GM13977 (cell line): ENCODE measurements at regions not wholly inside any gene's neighbourhood (a gene's known extent, or its start where the extent isn't known, plus 50 kb on each side); places are given as distances from the start of the nearest gene placed in this dataset.

Source experiments
- DNase-seq: peaks from one replicate; pipeline ENCODE4 v3.0.0; 2012; ENCODE audit warnings: low spot score
- in situ Hi-C: fragments of 300-500 bp; cut with MboI; formaldehyde crosslinking; loops from one replicate; pipeline ENCODE4 v1.12.0; 2022; ENCODE audit warnings: low sequenced_read_pairs, low pct_unique_long_range_greater_than_20kb, mixed read lengths, inconsistent platforms; ENCODE audit not compliant: unreplicated experiment
- TF ChIP-seq, protein P1 (sequence below): IDR thresholded peaks from 2 replicates; pipeline ENCODE4 v1.5.1; 2012; ENCODE audit warnings: mild to moderate bottlenecking, control low read depth; ENCODE audit not compliant: insufficient read depth; ENCODE audit errors: extremely low read depth, missing control alignments

DNA sequence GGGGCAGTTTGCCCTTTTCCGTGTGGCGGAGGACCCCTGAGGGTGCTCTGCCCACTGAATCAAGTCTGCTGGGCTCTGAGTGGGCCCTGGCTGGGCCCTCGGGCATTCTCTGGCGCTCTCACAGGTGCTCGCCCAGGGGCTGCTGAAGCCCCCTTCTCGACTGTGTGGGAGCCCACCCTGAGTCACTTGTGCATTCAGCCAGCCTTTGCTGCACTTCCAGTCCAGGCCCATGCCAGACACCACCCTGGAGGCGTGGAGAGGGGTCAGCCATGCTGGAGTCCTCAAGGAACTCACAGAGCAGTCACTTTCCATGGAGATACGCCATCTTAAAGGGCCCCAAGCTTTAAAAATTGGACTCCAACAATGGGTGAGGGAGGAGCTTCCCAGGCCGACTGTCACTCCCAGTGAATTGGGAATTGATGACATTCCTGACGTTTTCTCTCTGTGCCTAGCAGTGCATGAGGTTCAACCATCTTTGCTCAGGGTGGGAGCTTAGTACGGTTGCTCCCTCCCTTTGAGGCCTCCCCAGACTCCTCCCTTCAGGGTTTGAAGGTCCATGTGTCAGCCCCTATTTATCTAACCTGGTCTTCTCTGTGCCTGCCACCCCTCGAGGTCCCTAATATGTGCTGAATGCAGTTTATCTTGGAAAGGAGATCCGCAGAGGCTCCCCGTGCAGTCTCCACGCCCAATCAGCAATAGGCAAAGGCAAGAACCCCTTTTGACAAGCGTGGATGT is 71.8 kb upstream of the HS6ST1 start:
- in situ Hi-C loops: no loop called here
- TF ChIP-seq, protein P1, sequence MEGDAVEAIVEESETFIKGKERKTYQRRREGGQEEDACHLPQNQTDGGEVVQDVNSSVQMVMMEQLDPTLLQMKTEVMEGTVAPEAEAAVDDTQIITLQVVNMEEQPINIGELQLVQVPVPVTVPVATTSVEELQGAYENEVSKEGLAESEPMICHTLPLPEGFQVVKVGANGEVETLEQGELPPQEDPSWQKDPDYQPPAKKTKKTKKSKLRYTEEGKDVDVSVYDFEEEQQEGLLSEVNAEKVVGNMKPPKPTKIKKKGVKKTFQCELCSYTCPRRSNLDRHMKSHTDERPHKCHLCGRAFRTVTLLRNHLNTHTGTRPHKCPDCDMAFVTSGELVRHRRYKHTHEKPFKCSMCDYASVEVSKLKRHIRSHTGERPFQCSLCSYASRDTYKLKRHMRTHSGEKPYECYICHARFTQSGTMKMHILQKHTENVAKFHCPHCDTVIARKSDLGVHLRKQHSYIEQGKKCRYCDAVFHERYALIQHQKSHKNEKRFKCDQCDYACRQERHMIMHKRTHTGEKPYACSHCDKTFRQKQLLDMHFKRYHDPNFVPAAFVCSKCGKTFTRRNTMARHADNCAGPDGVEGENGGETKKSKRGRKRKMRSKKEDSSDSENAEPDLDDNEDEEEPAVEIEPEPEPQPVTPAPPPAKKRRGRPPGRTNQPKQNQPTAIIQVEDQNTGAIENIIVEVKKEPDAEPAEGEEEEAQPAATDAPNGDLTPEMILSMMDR: no peak
- no peak for DNase-seq

DNA sequence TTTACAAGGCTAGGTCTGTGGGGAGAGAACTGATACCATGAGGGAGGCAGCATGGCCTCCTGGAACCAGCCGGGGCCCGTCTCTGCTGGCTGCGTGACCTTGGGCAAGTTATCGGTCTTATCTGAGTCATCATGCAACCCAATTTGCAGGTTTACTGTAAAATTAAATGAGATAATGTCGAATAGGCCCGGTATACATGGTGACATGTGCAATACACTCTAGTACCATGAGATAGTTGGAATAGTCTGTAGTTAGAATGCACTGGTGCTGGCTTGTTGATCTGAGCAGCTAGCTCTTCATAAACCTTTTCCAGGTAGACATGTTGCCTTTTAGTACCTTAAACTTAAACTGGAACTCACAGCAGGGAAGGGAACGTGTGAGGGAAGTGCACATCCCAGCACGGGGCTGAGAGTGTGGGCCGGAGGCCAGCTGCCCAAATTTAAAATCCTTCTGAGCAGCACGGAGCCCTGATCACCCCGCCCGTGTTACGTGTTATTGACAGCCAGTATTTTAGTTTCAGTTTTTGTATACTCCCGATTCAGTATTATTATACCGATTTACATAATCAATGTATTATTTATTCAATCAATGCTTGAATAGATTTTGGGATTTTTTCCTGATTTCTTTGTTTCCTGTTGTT is 72.4 kb upstream of the HS6ST1 start:
- TF ChIP-seq, protein P1: no peak
- in situ Hi-C loops: no loop called here
- no peak for DNase-seq

DNA sequence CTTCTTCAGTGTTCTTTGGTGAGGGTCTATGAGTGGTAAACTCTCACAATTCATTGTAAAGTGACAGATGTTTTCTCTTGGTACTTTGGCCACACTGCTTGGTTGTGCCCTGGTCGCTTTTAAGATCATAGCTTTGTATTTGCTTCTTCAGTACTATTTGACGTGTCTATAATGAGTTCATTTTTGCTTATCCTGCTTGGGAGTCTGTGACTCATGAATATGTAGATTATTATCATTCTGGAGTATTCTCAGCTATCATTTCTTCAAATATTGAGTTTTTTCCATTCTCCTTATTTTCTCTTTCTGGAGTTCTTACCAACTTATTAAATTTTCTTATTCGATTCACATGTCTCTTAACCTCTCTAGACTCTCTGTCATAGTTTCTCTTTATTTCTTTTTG is 73.0 kb upstream of the HS6ST1 start:
- DNase-seq: no peak
- TF ChIP-seq, protein P1: no peak
- in situ Hi-C loops: no loop called here

DNA sequence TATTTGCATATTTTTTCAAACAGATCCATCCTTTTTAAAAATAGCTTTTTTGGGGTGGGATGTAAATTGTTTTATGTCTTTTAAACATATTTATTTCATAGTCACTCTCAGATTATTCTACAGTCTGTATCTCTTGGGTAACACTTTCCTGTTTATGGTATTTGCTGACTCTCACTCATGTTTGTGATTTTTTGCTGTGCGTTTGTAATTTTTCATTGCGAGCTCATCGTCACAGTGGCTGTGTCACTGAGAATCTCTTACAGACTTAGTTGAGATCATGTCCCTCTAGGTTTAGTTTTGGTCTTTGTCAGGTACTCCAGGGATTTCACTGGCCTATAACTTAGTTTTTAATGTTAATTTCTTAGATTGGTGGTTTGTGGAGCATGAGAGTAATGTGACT is 73.5 kb upstream of the HS6ST1 start:
- TF ChIP-seq, protein P1: no peak
- in situ Hi-C loops: no loop called here
- DNase-seq: no peak

DNA sequence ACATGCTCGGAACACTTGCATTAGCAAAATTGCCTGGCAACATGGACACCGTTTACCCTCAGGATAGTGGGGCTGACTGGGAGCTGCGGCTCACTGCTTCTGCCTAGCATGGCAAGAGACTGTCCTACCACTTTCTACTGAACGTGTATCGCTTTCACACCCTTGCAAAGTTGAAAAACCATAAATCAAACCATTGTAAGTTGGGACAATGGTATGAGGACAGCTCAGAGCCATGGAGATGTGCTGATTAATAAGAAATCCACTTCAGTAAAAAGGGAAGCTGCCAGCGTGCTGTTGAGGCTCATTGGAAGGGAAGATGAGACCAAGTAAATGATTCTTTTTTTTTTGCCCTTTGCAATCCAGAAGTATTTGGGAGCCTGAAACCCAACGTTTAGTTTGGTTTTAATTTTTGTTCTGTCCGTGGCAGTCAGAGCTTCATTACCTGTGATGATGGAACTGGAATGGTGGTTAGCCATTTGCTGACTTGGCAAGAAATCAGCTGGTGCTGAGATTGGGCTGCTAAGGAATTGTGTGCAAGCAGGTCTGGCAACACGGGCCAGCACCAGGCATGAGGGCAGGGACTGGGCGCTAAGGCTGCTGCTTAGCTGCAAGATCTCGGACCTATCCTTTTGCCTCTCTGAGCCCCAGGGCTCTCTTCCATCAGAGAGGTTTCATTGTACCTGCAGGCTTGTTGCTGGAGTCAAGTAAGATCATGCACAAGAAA is 75.5 kb upstream of the HS6ST1 start:
- no peak for DNase-seq
- in situ Hi-C loops: no loop called here
- TF ChIP-seq, protein P1: no peak

DNA sequence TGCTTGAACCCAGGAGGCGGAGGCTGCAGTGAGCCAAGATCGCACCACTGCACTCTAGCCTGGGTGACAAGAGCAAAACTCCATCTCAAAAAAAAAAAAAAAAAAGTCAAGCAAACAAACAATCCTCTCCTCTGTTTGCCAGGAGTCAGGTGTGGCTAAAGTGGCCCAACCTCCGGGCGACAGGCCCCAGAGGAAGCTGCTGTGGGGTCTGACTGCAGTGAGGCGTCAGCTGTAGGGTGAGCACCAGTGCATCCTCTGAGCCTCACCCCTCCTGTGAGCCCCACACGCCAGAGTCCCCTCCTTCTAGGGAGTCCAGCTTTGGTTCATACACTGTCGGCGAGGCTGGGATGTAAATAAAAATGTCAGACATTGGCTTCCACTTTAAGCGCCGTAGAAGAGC is 76.5 kb upstream of the HS6ST1 start:
- TF ChIP-seq, protein P1: no peak
- DNase-seq: no peak
- in situ Hi-C loops: no loop called here
